ENCODE measurements at regions not wholly inside any gene's neighbourhood (a gene's known extent, or its start where the extent isn't known, plus 50 kb on each side); places are given as distances from the start of the nearest gene placed in this dataset.
"Not testable (repeated sequence)": the region's sequence is repeated elsewhere in the genome, so short reads cannot be mapped to it uniquely, and the experiment has no call there.

DNA sequence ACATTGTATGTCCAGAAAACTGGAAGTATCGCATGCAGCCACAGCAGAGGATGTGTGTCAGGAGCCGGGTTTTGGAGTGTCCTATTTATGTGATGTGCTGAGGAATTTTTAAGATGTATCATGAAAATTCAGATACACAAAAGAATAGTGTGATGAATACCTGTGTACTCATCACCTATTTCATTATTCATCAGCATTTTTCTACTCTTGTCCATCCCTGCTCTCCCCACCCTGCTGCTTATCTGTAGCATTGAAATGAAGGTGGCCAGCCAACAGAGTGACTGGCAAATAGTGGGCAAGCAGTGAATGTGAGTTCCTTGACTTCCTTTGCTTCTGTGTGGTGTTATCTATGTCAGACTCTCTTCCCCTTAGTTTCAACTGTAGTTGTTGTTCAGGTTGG is 108.7 kb upstream of the NUTM2F start:
- H3K27me3 Mint-ChIP-seq; H3K4me3 Mint-ChIP-seq; ATAC-seq (ENCODE audit: low read depth); H3K4me1 Mint-ChIP-seq; DNase-seq; H3K9me3 Mint-ChIP-seq; H3K27ac Mint-ChIP-seq; POLR2A ChIA-PET: not testable (repeated sequence)
- H3K36me3 Mint-ChIP-seq = peaks cover 12% of the 10 kb centered on the region

DNA sequence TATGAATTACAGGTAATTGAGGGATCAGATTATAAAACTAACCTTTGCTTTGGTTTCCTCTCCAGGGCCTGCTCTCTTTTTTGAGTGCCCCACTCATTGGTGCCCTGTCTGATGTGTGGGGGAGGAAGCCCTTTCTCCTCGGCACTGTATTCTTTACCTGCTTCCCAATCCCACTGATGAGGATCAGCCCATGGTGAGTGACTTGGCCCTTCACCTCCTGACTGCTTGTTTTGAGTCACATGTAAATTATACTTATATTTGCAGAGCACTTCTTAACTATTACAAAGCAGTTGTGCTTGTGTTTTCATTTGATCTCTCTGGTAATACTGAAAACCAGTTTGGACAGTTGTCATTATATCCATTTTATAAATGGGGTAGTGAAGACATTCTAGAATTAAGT is 109.9 kb upstream of the NUTM2F start:
- H3K4me1 Mint-ChIP-seq; H3K27ac Mint-ChIP-seq; POLR2A ChIA-PET; DNase-seq; H3K4me3 Mint-ChIP-seq; H3K9me3 Mint-ChIP-seq; H3K27me3 Mint-ChIP-seq; ATAC-seq (ENCODE audit: low read depth): not testable (repeated sequence)
- H3K36me3 Mint-ChIP-seq = peaks cover 19% of the 10 kb centered on the region

DNA sequence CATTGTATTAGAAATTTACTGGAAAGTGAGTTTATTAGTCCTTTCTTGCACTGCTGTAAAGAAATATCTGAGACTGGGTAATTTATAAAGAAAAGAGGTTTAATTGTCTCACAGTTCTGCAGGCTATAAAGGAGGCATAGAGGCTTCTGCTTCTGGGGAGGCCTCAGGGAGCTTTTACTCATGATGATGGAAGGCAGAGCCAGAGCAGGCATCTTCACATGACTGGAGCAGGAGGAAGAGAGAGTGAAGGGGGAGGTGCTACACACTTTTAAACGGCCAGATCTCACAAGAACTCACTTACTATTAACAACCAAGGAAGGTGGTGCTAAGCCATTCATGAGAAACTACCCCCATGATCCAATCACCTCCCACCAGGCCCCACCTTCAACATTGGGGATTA is 112.7 kb upstream of the NUTM2F start:
- POLR2A ChIA-PET; DNase-seq; H3K9me3 Mint-ChIP-seq; H3K4me3 Mint-ChIP-seq; H3K27ac Mint-ChIP-seq; H3K4me1 Mint-ChIP-seq; ATAC-seq (ENCODE audit: low read depth); H3K27me3 Mint-ChIP-seq: not testable (repeated sequence)
- H3K36me3 Mint-ChIP-seq = peaks cover 21% of the 10 kb centered on the region

DNA sequence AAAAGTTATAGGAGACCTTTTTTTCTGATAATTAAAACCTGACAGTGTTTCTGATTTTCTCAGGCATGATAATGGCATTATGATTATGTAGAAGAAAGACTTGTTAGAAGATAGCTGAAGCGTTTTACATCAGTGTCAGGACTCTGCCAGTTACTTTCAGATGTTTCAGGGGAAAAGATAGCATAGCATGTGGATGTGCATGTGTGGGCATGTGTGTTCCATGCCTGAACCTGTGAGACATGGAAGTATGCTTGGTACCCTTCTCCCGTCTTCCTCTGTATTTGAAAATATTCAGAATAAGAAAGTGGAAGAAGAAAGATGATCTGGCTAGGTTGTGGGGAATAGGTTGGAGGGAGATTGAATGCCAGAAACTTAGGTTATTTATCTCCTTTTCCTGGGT is 113.1 kb upstream of the PCAT7 start:
- DNase-seq = no peak
- peaks cover 4% of the 10 kb centered on the region for H3K4me1 Mint-ChIP-seq
- H3K27ac Mint-ChIP-seq = no peak overlapping the region
- H3K36me3 Mint-ChIP-seq = peaks cover 24% of the 10 kb centered on the region
- no peak for ATAC-seq (ENCODE audit: low read depth)
- H3K9me3 Mint-ChIP-seq = no peaks in the 10 kb centered on the region
- no peak overlapping the region for H3K4me3 Mint-ChIP-seq
- no peaks in the 10 kb centered on the region for H3K27me3 Mint-ChIP-seq
- POLR2A ChIA-PET = no interaction called here

DNA sequence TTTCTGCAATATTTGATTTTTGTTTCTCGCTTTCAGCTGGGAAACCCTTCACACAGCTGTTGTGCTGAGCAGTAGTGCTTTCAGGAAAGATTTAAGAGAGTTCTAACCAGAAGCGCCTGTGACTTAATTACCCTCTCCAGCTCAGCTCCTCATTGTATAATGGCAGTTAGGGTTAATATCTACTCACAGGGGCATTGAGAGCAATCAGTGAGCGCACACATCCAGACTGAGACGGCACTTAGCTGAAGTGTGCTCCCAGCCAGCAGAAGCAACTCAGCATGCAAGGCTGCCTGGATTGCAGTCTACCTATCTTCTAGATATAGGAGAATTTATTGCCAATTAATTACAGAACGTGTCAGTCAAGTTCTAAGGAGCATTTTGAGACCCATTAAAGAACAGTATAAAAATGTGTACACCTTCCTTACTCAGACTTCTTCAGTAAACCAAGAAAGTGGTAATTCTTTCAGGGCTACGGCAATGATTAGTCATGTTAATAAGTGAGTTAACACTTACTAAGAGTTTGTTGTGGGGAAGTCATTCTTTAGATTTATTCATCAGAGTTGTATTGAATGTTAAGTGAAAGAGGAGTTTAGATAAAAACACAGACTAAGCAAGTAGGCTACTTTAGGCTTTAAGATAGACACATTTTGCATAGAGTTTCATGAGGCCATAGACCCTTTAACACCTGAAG is 111.7 kb upstream of the PCAT7 start:
- Mint-ChIP-seq H3K4me1 (peaks cover 4% of the 10 kb centered on the region), H3K4me3 (no peak overlapping the region), H3K36me3 (peaks cover 29% of the 10 kb centered on the region), H3K9me3 (no peaks in the 10 kb centered on the region), H3K27me3 (no peaks in the 10 kb centered on the region), H3K27ac (no peak overlapping the region)
- POLR2A ChIA-PET = no interaction called here
- DNase-seq = no peak
- no peak for ATAC-seq (ENCODE audit: low read depth)

DNA sequence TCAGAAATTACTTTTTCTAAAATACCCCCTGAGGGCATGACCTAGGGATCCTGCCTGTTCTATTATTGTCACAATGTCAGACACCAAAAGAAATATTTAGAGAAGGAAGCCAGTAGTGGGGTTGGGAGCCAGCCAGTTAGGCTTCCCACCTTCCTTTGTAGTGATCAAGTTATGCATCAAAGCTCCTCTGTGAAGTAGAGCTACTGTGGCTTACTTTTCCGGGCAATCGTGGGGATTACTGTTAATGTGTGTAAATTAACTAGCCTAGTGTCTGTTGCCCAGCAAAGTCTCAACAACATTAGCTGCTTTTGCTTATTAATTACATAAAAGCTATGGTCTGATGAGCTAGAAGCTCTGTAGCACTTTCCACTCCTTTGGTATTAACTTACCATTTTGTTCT is 109.0 kb upstream of the PCAT7 start:
- H3K4me3 Mint-ChIP-seq = no peak overlapping the region
- no peak for DNase-seq
- peaks cover 35% of the 10 kb centered on the region for H3K36me3 Mint-ChIP-seq
- POLR2A ChIA-PET = no interaction called here
- H3K27ac Mint-ChIP-seq = no peak overlapping the region
- peaks cover 6% of the 10 kb centered on the region for H3K4me1 Mint-ChIP-seq
- H3K27me3 Mint-ChIP-seq = no peaks in the 10 kb centered on the region
- no peak for ATAC-seq (ENCODE audit: low read depth)
- no peaks in the 10 kb centered on the region for H3K9me3 Mint-ChIP-seq

DNA sequence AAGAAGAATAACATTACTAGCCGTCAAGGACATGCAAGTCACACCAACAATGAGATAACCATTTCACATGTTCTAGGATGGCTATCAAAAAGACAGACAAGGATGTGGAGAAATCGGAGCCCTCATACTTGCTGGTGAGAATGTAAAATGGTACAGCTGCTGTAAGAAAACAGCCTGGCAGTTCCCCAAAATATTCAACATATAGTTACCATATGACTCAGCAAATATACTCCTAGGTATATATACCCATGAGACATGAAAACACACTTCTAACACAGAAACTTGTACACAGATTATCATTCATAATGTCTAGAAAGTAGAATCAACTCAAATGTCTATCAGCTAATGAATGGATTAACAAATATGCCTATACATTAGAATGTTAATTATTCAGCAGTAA is 105.4 kb upstream of the PCAT7 start:
- Mint-ChIP-seq H3K27ac (no peak overlapping the region), H3K27me3 (no peaks in the 10 kb centered on the region), H3K9me3 (no peaks in the 10 kb centered on the region), H3K4me1 (peaks cover 3% of the 10 kb centered on the region), H3K36me3 (peaks cover 29% of the 10 kb centered on the region), H3K4me3 (no peak overlapping the region)
- ATAC-seq (ENCODE audit: low read depth) (no peak), DNase-seq (no peak)
- POLR2A ChIA-PET = no interaction called here

DNA sequence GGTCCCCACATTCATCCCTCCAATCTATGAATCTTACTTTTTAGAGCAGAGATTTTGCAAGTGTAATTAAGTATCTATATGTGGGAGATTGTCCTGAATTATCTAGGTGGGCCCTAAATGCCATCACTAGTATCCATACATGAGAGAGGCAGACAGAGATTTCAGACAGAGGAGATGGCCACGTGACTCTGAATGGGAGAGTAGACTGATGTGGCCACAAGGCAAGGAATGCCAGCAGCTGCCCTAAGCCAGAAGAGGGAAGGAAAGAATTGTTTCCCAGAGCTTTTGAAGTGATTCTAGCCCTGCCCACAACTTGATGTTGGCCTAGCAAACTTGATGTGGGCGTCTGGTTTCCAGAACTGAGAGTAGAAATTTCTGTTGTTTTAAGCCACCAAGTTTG is 90.1 kb upstream of the PCAT7 start:
- peaks cover 37% of the 10 kb centered on the region for H3K36me3 Mint-ChIP-seq
- peaks cover 1% of the 10 kb centered on the region for H3K4me1 Mint-ChIP-seq
- no peak for DNase-seq
- H3K4me3 Mint-ChIP-seq = no peak overlapping the region
- peaks cover 21% of the 10 kb centered on the region for H3K9me3 Mint-ChIP-seq
- no peaks in the 10 kb centered on the region for H3K27me3 Mint-ChIP-seq
- no peak overlapping the region for H3K27ac Mint-ChIP-seq
- no peak for ATAC-seq (ENCODE audit: low read depth)
- POLR2A ChIA-PET = no interaction called here

DNA sequence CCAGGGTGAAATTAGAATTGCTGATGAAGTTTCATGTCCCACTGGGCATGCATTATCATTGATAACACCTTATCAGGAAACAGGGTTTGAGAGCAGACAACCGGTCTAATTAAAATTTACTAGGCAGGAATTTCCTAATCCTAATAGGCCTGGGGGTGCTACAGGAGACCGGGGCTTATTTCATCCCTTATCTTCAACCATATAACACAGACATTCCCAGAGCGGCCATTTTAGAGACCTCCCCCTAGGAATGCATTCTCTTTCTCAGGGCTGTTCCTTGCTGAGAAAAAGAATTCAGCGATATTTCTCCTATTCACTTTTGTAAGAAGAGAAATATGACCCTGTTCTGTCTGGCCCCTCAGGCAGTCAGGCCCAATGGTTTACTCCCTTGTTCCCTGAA is 82.8 kb upstream of the PCAT7 start:
- H3K4me3 Mint-ChIP-seq; POLR2A ChIA-PET; ATAC-seq (ENCODE audit: low read depth); DNase-seq; H3K27ac Mint-ChIP-seq; H3K4me1 Mint-ChIP-seq; H3K36me3 Mint-ChIP-seq: not testable (repeated sequence)
- peaks cover 24% of the 10 kb centered on the region for H3K27me3 Mint-ChIP-seq
- H3K9me3 Mint-ChIP-seq = peaks cover 14% of the 10 kb centered on the region

DNA sequence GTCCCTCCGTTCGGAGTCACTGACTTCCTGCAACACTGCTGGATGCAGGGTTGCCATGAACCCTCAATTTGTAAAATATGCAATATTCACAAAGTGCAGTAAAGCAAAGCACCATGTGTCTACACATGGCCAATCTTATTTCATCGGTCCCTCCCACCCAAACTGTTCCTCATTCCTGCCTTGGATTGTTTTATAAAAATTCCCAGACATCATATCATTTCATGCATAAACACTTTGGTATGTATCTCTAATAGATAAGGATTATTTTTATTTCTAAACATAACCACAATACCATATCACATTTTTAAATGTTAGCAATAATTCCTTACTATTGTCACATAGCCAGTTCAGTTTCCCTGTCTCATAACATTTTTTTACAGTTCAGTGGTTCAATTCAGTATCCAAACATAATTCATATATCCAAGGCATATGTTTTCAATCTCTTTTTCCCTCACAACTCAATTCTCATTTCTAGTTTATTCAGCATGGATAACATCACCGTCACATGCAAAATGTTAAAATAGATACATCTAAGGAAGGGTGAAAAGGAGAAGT is 82.0 kb upstream of the PCAT7 start:
- H3K27me3 Mint-ChIP-seq = peaks cover 28% of the 10 kb centered on the region
- H3K4me1 Mint-ChIP-seq = peaks cover 1% of the 10 kb centered on the region
- DNase-seq = no peak
- POLR2A ChIA-PET = no interaction called here
- no peaks in the 10 kb centered on the region for H3K36me3 Mint-ChIP-seq
- H3K27ac Mint-ChIP-seq = no peak overlapping the region
- H3K9me3 Mint-ChIP-seq = peaks cover 12% of the 10 kb centered on the region
- no peak overlapping the region for H3K4me3 Mint-ChIP-seq
- no peak for ATAC-seq (ENCODE audit: low read depth)

DNA sequence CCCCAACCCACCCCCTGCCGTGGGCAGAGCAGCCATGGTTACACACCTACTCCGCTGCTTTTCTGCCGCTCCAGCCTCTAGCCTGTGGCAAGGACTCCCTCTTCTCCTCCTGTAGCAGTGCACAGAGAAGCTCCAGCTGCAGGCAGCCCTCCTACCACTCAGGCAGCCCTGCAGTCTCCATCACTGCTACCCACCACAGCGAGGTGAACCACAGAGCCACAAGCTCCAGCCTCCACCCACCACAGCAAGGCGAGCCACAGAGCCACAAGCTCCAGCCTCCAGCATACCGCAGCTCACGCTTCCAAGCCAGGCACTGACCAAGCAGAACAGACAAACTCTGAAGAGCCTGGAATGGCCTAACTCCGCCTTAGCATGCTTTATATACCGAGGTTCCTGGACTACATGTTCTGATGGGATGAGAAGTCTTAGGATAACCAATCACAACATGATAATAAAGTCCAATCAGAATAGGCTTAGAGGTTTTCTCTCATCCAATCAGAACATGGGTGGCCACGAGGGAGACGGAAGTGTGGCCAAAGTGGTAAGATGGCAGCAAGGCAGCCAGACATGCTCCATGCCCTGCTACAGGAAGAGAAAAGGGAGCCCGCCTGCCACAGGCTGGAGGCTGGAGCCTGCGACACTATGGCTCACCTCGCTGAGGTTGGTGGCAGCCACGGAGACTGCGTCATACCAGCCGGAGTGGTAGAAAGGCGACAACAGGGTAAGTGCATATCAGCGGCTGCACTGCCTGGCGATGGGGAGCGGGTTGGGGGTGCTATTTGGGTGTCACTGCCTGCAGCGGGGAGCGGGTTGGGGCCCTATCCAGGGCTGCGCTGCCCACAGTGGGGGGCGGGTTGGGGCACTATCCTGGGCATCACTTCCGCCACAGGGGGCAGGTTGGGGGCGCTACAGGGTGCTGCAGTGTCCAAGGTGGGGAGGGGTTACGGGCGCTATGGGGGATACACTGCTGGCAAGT is 75.8 kb upstream of the PCAT7 start:
- Mint-ChIP-seq H3K4me1 (no peaks in the 10 kb centered on the region), H3K4me3 (no peak overlapping the region), H3K27ac (no peak overlapping the region), H3K9me3 (no peaks in the 10 kb centered on the region), H3K36me3 (no peaks in the 10 kb centered on the region), H3K27me3 (peaks cover 30% of the 10 kb centered on the region)
- ATAC-seq (ENCODE audit: low read depth) (no peak), DNase-seq (no peak)
- POLR2A ChIA-PET = no interaction called here

DNA sequence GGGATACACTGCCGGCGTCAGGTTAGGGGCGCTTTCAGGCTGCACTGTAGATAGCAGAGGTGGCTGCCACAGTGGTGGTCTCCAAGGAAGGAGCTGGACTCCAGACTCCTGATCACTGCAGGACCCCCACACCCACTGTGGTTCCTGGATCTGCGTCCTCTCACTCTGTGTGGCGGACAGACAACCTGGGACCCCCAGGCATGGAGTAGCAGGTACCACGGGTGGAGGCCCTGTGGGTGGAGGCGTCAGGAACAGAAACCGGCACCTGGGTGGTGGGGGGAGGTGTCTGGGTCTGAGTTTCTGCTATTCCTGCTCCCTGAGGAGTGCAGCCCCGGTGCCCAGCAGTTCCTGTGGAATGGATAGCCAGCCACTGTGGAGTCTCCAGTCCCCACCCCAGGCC is 75.1 kb upstream of the PCAT7 start:
- Mint-ChIP-seq H3K27ac (no peak overlapping the region), H3K36me3 (no peaks in the 10 kb centered on the region), H3K4me1 (no peaks in the 10 kb centered on the region), H3K9me3 (no peaks in the 10 kb centered on the region), H3K27me3 (peaks cover 33% of the 10 kb centered on the region), H3K4me3 (no peak overlapping the region)
- POLR2A ChIA-PET = no interaction called here
- ATAC-seq (ENCODE audit: low read depth) = no peak
- no peak for DNase-seq

DNA sequence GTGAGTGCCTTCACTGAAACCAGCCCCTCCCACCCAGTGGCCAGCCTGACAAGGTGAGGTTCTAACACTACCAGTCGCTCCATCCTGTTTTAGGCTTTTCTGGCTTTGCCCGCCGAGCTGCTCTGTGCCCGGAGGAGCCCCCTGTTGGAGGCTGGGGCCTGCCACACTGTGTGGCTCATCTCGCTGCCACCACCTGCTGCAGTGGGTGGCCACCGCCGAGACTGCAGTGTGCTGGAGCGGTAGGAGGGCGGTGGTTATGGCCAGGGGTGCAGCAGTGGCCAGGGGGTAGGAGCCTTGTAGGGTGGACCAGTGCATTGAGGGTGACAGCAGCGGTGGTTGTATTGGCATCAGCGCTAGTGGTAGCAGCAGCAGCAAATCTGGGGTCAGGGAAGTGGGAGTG is 74.7 kb upstream of the PCAT7 start:
- H3K9me3 Mint-ChIP-seq = no peaks in the 10 kb centered on the region
- no peak overlapping the region for H3K27ac Mint-ChIP-seq
- H3K4me3 Mint-ChIP-seq = no peak overlapping the region
- POLR2A ChIA-PET = no interaction called here
- no peak for ATAC-seq (ENCODE audit: low read depth)
- peaks cover 30% of the 10 kb centered on the region for H3K27me3 Mint-ChIP-seq
- no peaks in the 10 kb centered on the region for H3K4me1 Mint-ChIP-seq
- DNase-seq = no peak
- H3K36me3 Mint-ChIP-seq = no peaks in the 10 kb centered on the region

DNA sequence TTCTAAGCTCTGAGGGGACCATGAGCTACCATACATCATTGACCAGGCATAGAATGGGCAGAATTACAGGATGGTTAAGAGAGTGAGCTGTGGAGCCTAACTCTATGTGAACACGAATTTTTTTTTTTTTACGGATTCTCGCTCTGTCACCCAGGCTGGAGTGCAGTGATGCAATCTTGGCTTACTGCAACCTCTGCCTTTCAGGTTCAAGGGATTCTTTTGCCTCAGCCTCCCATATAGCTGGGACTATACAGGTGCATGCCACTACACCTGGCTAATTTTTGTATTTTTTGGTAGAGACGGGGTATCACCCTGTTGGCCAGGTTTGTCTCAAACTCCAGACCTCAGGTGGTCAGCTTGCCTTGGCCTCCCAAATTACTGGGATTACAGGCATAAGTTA is 72.8 kb upstream of the PCAT7 start:
- no peaks in the 10 kb centered on the region for H3K36me3 Mint-ChIP-seq
- no peak overlapping the region for H3K4me3 Mint-ChIP-seq
- H3K4me1 Mint-ChIP-seq = no peaks in the 10 kb centered on the region
- POLR2A ChIA-PET = no interaction called here
- peaks cover 21% of the 10 kb centered on the region for H3K27me3 Mint-ChIP-seq
- H3K9me3 Mint-ChIP-seq = no peaks in the 10 kb centered on the region
- H3K27ac Mint-ChIP-seq = no peak overlapping the region
- ATAC-seq (ENCODE audit: low read depth) = no peak
- no peak for DNase-seq

Measured in activated naive CD8-positive, alpha-beta T cell treated with anti-CD3 and anti-CD28 coated beads, Interleukin-2, amount 10 ng/mL, durations not matched to agents 7 days and 5 days (primary cell).